ENCODE measurements at regions not wholly inside any gene's neighbourhood (a gene's known extent, or its start where the extent isn't known, plus 50 kb on each side); places are given as distances from the start of the nearest gene placed in this dataset.

DNA sequence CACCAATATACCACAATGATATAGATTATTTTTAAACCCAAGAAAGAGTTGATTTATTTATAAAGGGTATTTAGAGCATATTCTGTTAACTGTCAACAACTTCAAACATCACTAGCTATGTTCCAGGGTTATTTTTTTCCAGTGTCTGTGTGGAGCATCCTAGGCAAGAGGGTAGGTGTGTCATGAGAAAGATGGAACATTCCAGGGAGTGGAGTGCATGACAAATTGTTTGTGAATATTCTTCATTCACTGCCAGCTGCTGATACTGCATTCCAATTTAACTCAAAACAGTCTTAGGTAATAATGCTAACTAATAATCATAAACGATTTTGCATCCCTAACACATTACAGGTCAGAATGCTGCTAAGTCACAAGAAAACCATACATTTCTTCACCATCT, 148.7 kb upstream of the RASGEF1B start:
- TF ChIP-seq, protein P1, sequence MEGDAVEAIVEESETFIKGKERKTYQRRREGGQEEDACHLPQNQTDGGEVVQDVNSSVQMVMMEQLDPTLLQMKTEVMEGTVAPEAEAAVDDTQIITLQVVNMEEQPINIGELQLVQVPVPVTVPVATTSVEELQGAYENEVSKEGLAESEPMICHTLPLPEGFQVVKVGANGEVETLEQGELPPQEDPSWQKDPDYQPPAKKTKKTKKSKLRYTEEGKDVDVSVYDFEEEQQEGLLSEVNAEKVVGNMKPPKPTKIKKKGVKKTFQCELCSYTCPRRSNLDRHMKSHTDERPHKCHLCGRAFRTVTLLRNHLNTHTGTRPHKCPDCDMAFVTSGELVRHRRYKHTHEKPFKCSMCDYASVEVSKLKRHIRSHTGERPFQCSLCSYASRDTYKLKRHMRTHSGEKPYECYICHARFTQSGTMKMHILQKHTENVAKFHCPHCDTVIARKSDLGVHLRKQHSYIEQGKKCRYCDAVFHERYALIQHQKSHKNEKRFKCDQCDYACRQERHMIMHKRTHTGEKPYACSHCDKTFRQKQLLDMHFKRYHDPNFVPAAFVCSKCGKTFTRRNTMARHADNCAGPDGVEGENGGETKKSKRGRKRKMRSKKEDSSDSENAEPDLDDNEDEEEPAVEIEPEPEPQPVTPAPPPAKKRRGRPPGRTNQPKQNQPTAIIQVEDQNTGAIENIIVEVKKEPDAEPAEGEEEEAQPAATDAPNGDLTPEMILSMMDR (conservative IDR thresholded peaks at IDR 0.05 in 1 of 2, IDR thresholded peaks at IDR 0.05 in 1 of 2; ENCODE audit: low read depth in 1 of 2, low read length in 2 of 2), result no peak
- no peak for TF ChIP-seq EZH2 (IDR thresholded peaks at IDR 0.05; ENCODE audit: low read length, missing control alignments)
